ENCODE measurements at regions not wholly inside any gene's neighbourhood (a gene's known extent, or its start where the extent isn't known, plus 50 kb on each side); places are given as distances from the start of the nearest gene placed in this dataset.

GRCh38 chr12:127625176-127625771 is 641.7 kb upstream of the TMEM132C start:
- no peak overlapping the region for H3K4me3 ChIP-seq (ENCODE audit: low read depth, low read length)
- TF ChIP-seq CTCF (IDR thresholded peaks at IDR 0.05; ENCODE audit: low read depth, low read length), result no peak
- ChIA-PET CTCF (interaction anchor here (0.9 kb wide), 1 partner anchor 52 kb away, joined by 3 read pairs; no protein-coding TSS in a partner anchor), POLR2A (no interaction called here)
- no peak overlapping the region for H3K27ac ChIP-seq (ENCODE audit: low read depth, low read length)
- peaks cover 15% of the 10 kb centered on the region for H3K9me3 ChIP-seq (ENCODE audit: control insufficient read depth, insufficient read depth, low read length)
- DNase-seq (ENCODE audit: low read depth, low spot score), result no peak
- H3K27me3 ChIP-seq (ENCODE audit: control insufficient read depth, insufficient read depth, low read length), result no peaks in the 10 kb centered on the region

- POLR2A ChIA-PET, result no interaction called here
Measured at GRCh38 chr12:127628645-127629044, 638.3 kb upstream of the TMEM132C start.

GRCh38 chr12:127629066-127629820 is 637.7 kb upstream of the TMEM132C start:
- H3K9me3 ChIP-seq (ENCODE audit: control insufficient read depth, insufficient read depth, low read length), result peaks cover 3% of the 10 kb centered on the region
- no peaks in the 10 kb centered on the region for H3K27me3 ChIP-seq (ENCODE audit: control insufficient read depth, insufficient read depth, low read length)
- ChIA-PET POLR2A (no interaction called here), CTCF (no interaction called here)
- no peak for TF ChIP-seq CTCF (IDR thresholded peaks at IDR 0.05; ENCODE audit: low read depth, low read length)
- H3K4me3 ChIP-seq (ENCODE audit: low read depth, low read length), result no peak overlapping the region
- DNase-seq (ENCODE audit: low read depth, low spot score), result no peak
- H3K27ac ChIP-seq (ENCODE audit: low read depth, low read length), result no peak overlapping the region

More at GRCh38 chr12:127628645-127629044, 638.3 kb upstream of the TMEM132C start:
- CTCF ChIA-PET, result no interaction called here
- Histone ChIP-seq H3K27ac (ENCODE audit: low read depth, low read length) (no peak overlapping the region), H3K9me3 (ENCODE audit: control insufficient read depth, insufficient read depth, low read length) (peaks cover 7% of the 10 kb centered on the region; the same call in 1 of the 2 replicates), H3K4me3 (ENCODE audit: low read depth, low read length) (no peak overlapping the region), H3K27me3 (ENCODE audit: control insufficient read depth, insufficient read depth, low read length) (no peaks in the 10 kb centered on the region)
- DNase-seq (ENCODE audit: low read depth, low spot score), result no peak
- TF ChIP-seq CTCF (IDR thresholded peaks at IDR 0.05; ENCODE audit: low read depth, low read length), result no peak

GRCh38 chr12:127632461-127632860 is 634.5 kb upstream of the TMEM132C start:
- TF ChIP-seq CTCF (IDR thresholded peaks at IDR 0.05; ENCODE audit: low read depth, low read length), result no peak
- POLR2A ChIA-PET, result no interaction called here
- DNase-seq (ENCODE audit: low read depth, low spot score), result no peak
- H3K9me3 ChIP-seq (ENCODE audit: control insufficient read depth, insufficient read depth, low read length), result no peaks in the 10 kb centered on the region; the same call in 1 of the 2 replicates
- no peak overlapping the region for H3K4me3 ChIP-seq (ENCODE audit: low read depth, low read length)
- CTCF ChIA-PET, result no interaction called here
- H3K27ac ChIP-seq (ENCODE audit: low read depth, low read length), result no peak overlapping the region
- no peaks in the 10 kb centered on the region for H3K27me3 ChIP-seq (ENCODE audit: control insufficient read depth, insufficient read depth, low read length)

- ChIA-PET CTCF (no interaction called here), POLR2A (no interaction called here)
- Histone ChIP-seq H3K27me3 (ENCODE audit: control insufficient read depth, insufficient read depth, low read length) (no peaks in the 10 kb centered on the region), H3K27ac (ENCODE audit: low read depth, low read length) (no peak overlapping the region), H3K9me3 (ENCODE audit: control insufficient read depth, insufficient read depth, low read length) (no peaks in the 10 kb centered on the region; the same call in 1 of the 2 replicates), H3K4me3 (ENCODE audit: low read depth, low read length) (no peak overlapping the region)
- no peak for TF ChIP-seq CTCF (IDR thresholded peaks at IDR 0.05; ENCODE audit: low read depth, low read length)
- DNase-seq (ENCODE audit: low read depth, low spot score), result no peak
Measured at GRCh38 chr12:127635838-127636237, 631.1 kb upstream of the TMEM132C start.
